Fibroblast of lung (primary cell): ENCODE measurements at regions not wholly inside any gene's neighbourhood (a gene's known extent, or its start where the extent isn't known, plus 50 kb on each side); places are given as distances from the start of the nearest gene placed in this dataset.

Experiments
- EZH2 ChIP-seq: IDR thresholded peaks from 2 replicates; pipeline ENCODE4 v1.5.1; 2012; ENCODE audit warnings: low read length, control low read depth, mild to moderate bottlenecking; ENCODE audit errors: missing control alignments
- TF ChIP-seq, protein P1 (sequence below), 2 donors: IDR thresholded peaks in 1 of 2; conservative IDR thresholded peaks in 1 of 2; 1 replicate in 1 of 2; 2 replicates in 1 of 2; pipeline ENCODE4 v1.5.1; 2011 to 2012; ENCODE audit warnings: low read length in 2 of 2, control low read depth in 1 of 2, inconsistent platforms in 1 of 2, low read depth in 1 of 2, mild to moderate bottlenecking in 1 of 2

DNA sequence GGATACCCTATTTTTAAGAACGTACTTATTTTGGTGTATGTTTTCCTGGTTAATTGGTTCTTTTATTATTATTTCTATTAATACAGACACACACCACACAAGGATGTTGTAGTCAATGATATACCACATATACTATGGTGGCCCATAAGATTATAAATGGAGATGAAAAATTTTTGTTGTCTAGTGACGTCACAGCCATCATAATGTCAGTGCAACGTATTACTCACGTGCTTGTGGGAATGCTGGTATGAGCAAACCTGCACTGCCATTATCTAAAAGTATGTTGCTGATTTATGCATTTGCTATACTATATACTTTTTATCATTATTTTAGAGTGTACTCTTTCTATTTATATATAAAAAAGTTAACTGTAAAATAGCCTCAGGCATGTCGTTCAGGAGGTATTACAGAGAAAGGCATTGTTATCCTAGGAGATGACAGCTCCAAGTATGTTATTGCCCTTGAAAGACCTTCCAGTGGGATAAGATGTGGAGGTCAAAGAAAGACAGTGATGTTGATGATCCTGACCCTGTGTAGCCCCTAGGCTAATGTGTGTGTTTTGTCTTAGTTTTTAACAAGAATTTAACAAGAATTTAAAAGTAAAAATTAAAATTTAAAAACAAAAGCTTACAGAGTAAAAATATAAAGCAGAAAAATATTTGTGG, 65.6 kb upstream of the SGCD start:
- TF ChIP-seq, protein P1, sequence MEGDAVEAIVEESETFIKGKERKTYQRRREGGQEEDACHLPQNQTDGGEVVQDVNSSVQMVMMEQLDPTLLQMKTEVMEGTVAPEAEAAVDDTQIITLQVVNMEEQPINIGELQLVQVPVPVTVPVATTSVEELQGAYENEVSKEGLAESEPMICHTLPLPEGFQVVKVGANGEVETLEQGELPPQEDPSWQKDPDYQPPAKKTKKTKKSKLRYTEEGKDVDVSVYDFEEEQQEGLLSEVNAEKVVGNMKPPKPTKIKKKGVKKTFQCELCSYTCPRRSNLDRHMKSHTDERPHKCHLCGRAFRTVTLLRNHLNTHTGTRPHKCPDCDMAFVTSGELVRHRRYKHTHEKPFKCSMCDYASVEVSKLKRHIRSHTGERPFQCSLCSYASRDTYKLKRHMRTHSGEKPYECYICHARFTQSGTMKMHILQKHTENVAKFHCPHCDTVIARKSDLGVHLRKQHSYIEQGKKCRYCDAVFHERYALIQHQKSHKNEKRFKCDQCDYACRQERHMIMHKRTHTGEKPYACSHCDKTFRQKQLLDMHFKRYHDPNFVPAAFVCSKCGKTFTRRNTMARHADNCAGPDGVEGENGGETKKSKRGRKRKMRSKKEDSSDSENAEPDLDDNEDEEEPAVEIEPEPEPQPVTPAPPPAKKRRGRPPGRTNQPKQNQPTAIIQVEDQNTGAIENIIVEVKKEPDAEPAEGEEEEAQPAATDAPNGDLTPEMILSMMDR (conservative IDR thresholded peaks at IDR 0.05 in 1 of 2, IDR thresholded peaks at IDR 0.05 in 1 of 2; ENCODE audit: low read depth in 1 of 2, low read length in 2 of 2): no peak
- no peak for TF ChIP-seq EZH2
